AG09309 (cell line): ENCODE measurements at regions not wholly inside any gene's neighbourhood (a gene's known extent, or its start where the extent isn't known, plus 50 kb on each side); places are given as distances from the start of the nearest gene placed in this dataset.

ENCODE experiments used
- DNase-seq: peaks from one replicate; pipeline ENCODE4 v3.0.0-alpha.2; 2010; ENCODE audit warnings: low read depth
- H3K4me3 ChIP-seq: 2 replicates; pipeline ENCODE4 v1.5.1; 2011; ENCODE audit warnings: mild to moderate bottlenecking, low read depth, low read length, moderate library complexity; ENCODE audit not compliant: control insufficient read depth
- TF ChIP-seq, protein P1 (sequence below): IDR thresholded peaks from 2 replicates; pipeline ENCODE4 v1.5.1; 2011; ENCODE audit warnings: mild to moderate bottlenecking, low read depth, low read length, inconsistent platforms; ENCODE audit not compliant: insufficient read depth, control insufficient read depth; ENCODE audit errors: missing control alignments

DNA sequence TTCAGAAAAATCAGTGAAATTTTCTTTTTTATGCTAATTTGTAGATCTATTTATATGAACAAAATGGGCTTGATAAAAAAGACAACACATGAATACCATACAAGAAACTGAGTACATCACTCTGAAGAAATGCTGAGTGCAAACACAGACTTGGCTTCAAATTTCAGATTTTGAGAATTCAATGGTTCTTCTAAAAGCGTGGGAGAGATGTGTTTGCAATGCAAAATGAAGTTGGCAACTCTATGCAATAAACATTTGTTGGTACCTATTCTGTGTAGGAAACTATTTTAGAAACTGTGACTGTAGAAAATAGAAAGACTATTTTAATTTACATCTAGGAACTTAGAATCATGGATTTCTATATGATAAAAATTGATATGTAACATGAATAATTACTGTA lies 1834.1 kb upstream of the CELF4 start:
- H3K4me3 ChIP-seq = no peak overlapping the region
- DNase-seq = no peak
- TF ChIP-seq, protein P1, sequence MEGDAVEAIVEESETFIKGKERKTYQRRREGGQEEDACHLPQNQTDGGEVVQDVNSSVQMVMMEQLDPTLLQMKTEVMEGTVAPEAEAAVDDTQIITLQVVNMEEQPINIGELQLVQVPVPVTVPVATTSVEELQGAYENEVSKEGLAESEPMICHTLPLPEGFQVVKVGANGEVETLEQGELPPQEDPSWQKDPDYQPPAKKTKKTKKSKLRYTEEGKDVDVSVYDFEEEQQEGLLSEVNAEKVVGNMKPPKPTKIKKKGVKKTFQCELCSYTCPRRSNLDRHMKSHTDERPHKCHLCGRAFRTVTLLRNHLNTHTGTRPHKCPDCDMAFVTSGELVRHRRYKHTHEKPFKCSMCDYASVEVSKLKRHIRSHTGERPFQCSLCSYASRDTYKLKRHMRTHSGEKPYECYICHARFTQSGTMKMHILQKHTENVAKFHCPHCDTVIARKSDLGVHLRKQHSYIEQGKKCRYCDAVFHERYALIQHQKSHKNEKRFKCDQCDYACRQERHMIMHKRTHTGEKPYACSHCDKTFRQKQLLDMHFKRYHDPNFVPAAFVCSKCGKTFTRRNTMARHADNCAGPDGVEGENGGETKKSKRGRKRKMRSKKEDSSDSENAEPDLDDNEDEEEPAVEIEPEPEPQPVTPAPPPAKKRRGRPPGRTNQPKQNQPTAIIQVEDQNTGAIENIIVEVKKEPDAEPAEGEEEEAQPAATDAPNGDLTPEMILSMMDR = no peak

DNA sequence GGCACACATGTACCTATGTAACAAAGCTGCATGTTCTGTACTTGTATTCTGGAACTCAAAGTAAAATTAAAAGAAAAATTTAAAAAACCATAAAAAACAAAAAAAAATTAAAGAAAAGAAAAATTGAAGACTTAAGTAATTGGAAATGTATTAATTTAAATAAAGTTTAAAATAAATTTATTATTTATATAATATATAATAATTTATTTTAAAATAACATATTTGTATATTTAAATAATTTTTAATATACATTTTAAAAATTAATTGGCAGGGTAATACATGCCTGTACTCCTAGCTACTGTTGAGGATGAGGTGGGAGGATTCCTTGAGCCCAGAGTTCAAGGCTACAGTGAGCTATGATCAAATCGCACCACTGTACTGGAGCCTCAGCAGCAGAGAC lies 1830.6 kb upstream of the CELF4 start:
- TF ChIP-seq, protein P1 = no peak
- no peak for DNase-seq
- no peak overlapping the region for H3K4me3 ChIP-seq

DNA sequence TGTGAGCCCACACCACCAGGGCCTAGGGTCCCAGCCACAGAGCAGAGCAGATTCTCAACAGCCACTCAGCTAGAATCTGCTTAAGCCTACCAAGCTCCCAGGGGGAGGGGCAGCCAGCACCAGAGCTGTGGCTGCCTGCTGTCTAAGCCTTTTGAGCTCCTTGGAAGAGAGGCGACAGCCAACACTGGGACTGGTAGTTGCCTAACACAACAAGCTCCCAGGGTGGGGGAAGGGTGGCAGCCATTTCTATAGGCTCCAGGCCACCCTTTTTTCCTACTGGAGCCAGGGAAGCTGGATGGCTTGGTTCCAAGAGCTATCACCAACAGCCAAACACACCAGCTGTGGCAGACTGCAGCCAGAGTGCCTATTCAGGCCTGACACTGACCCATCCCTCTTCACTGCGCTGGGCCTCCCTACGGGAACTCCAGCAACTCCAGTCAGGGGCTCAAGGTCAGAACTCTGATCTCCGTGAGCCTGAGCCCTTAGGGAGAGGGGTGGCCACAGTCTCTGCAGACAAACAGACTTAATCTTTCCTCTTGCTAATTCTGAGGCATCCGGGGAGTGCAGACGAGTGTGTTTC lies 1824.3 kb upstream of the CELF4 start:
- TF ChIP-seq, protein P1 = no peak
- H3K4me3 ChIP-seq = no peak overlapping the region
- DNase-seq = no peak

DNA sequence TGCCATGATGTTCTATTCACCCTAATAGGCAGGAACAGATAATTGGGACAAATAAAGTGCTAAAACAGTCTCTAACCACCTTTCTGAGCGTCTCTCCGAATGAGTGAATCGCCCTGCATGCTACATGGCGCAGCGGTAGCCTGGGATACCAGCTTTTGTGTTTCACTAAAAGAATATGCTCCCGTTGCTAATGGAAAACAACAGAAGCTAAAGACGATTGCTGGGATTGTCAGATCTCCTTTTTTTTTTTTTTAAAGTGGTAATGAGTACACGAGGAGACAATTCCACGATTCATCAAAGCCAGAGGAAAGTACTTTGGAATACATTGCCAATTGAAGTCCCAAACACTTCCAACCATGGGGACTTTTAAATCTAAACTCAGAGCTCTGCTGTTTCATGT lies 1815.3 kb upstream of the CELF4 start:
- TF ChIP-seq, protein P1 = no peak
- no peak overlapping the region for H3K4me3 ChIP-seq
- DNase-seq = no peak

DNA sequence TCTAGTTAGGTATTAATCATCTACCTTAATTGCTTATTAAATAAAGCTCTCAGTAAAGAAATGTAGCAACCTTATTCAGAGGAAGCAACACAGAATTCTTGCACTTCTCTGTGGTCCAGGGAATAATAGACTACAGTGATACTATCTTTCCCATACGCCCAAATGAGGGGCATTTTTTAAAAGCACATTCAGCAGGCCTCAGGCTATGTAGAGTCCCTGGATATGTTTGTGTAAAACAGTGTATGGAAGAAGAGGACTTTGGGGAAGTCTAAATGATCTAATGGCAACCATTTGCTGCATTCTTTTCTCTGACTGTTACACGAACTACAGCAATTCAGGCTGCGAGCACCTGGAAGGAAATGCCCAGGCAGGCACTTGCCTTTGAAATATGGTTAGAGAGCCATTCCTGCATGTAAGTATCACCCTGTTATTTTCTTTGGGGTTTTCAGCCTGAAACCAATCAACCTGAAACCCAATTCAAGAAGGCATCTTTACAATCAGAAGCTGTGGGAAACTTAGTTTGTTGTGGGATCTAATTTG lies 1814.7 kb upstream of the CELF4 start:
- TF ChIP-seq, protein P1 = no peak
- DNase-seq = no peak
- H3K4me3 ChIP-seq = no peak overlapping the region

DNA sequence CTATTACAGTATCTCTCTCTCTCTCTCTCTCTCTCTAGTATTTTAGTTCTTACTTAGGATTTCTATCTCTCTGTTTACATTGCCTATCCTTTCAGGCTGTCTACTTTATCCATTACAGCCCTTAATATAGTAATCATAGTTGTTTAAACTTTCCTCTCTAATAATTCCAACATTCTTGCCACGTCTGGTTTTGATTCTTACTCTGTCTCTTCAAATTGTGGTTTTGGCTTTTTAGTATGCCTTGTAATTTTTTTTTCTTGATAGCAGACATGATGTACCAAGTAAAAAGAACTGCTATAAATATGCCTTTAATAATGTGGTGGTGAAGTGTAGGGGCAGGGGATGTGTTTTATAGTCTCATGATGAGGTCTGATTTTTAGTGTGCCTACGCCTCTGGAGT lies 1809.5 kb upstream of the CELF4 start:
- TF ChIP-seq, protein P1 = no peak
- no peak overlapping the region for H3K4me3 ChIP-seq
- no peak for DNase-seq
